Jurkat, Clone E6-1 (cell line): ENCODE measurements at regions not wholly inside any gene's neighbourhood (a gene's known extent, or its start where the extent isn't known, plus 50 kb on each side); places are given as distances from the start of the nearest gene placed in this dataset.
A peak's percentile ranks its signal among the peaks of the same experiment; 100 is the strongest.
"Not testable (repeated sequence)": the region's sequence is repeated elsewhere in the genome, so short reads cannot be mapped to it uniquely, and the experiment has no call there.

Source experiments
- DNase-seq: peaks from one replicate; pipeline ENCODE4 v3.0.0-alpha.2; 2011; ENCODE audit warnings: low read depth, low spot score
- H3K4me3 ChIP-seq: 2 replicates; pipeline ENCODE4 v1.5.1; 2011; ENCODE audit warnings: mild to moderate bottlenecking, low read length, control low read depth, moderate library complexity

DNA sequence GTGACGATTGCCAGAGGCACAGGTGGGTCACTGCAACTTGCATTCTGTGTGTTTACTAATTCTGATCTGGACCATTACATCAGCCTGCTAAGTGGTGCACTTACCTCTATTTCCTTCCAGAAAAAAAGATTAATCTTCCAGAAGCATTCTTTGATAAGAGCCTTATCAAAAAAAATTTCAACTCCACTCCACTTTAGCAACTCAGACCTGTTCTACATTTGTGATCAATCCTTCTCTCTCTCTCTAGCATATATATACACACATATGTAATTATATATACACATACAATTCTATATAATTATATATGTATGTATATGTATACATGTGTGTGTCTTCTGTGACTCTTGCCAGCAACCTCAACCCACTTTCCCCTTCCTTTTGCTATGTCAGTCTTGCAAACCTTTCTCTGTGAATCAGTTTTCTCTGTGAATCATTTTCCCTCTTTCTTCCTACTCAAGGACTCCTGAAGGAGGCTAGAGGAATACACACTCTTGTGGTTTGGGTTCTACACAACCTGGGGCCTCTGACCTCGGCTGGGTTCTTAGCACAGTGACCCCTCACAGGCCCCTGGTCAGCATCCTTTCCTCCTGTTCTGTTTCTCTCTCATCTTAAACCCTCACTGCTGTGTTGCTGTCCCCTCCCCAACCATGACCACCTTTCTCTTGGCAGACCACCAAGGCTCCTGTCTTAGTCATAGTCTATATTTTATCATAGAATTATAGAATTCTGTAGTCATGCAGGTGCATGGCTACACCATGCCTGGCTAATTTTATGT is 130.4 kb upstream of the PELI1 start:
- DNase-seq = no peak
- H3K4me3 ChIP-seq = no peak overlapping the region

DNA sequence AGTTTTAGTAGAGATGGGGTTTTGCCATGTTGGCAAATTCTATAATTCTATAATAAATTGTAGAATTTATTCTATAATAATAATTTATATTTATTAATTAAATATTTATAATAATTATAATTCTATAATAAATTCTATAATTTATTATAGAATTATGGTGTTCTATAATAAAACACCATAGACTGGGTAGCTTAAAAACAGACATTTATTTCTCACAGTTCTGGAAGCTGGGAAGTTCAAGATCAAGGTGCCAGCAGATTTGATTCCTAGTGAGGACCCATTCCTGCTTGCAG is 130.9 kb upstream of the PELI1 start:
- H3K4me3 ChIP-seq = no peak overlapping the region
- no peak for DNase-seq

DNA sequence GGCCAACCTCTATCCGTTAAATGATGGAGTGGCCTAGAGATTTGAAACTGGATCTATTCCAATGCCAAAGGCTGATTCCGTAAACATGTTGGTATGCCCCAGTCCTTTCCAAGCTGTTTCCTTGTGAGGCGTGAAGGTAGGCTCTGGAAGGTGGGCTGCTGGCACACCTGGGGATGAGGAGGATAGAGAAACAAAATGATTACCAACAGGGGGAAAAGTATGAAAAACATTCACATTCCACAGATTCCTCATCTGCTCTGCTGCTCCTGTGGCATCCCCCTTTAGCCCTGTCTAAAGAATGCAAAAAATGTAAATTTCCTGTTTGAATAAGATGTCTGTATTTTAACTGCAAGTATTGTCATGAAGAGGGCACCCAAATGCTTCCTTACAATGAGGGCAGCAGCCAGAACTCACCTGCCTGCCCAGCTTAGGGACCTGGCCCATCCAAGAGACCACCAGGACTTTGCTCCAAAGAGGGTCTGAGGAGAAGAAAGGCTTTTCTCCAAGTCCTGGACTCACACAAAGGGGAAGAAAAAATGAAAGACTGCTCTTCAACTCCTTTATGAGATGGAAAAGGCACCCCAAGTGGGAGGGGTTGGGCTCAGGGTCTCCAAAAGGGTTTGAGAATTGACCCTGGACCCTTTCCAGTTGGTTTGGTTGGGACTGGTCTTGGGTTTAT is 132.3 kb upstream of the PELI1 start:
- DNase-seq = no peak
- no peak overlapping the region for H3K4me3 ChIP-seq

DNA sequence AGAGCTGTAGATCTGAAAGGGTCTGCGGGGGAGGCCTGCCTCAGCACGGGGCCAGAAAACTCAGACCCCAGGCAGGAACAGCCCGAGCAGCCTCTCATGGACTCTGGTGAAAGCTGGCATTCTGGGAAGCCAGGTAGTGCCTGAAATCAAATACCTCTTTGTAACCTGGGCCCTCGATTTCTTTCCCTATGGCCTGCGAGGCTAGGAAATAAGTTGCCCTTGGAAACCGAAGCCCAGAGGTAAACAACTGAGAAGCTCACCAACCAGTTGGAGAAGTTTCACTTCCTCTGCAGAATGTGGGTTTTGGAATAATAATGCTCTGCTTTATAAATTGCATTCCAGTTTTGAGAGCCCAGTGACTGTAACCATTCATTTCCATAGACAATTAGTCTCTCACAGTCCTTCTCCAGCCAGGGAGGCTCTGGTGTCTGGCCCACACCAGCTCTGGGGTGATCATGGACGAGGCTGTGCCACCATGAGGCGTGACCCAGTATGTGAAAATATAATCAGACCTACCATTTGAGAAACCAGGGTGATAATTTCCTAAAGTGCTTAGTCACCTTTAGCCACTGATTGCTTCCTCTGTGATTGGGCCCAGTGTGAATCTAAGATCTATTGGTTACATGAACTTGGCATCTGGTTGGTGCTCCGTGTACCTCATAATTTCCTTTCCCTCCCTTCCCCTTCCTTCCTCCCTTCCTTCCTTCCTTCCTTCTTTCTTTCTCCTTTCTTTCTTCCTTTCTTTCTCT is 133.1 kb upstream of the PELI1 start:
- DNase-seq = no peak
- H3K4me3 ChIP-seq = no peak overlapping the region

DNA sequence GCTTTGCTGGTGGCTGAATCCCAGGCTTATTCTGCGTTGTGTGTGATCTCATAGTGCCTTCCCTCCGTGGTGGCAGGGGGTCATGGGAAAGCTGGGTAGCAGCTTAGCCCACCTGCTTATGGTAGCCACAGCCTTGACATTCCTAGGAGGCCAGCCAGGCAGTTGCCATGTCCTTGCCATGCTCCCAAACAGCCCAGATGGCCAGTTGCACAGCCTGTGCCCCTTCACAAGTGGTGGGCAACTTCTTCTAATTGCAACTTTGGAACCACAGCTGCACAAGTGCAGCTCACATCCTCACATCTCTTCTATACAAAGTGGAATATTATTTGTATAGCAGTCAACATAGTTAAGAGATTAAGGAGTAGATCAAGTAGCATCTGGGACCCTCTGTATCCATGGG is 136.6 kb upstream of the PELI1 start:
- not testable (repeated sequence) for DNase-seq, H3K4me3 ChIP-seq

DNA sequence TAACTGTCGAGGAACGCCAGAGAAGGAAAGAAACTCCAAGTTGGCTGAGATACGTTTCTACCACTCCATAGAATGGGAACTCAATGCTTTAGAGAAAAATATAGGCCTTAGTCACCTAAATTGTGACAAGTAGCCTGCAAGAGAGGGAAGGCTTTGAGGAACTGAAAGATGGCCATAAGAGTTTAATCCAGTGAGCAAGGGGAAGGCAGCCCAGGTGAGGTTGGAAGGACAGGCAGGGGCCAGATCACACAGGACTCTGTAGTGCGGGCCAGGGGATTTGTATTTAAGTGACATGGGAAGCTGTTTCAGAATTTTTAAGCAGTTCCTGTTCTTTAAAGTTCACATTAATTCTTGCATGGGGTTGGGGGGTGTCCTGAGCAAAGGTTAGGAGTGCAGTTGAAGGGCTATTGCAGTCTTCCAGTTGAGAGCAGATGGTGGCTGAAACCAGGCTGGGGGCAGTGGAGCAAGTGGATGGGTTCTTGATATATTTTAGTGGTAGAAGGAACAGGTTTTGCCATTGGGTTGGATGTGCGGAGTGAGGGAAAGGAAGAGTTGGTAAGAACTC is 138.9 kb upstream of the PELI1 start:
- DNase-seq = no peak
- no peak overlapping the region for H3K4me3 ChIP-seq

DNA sequence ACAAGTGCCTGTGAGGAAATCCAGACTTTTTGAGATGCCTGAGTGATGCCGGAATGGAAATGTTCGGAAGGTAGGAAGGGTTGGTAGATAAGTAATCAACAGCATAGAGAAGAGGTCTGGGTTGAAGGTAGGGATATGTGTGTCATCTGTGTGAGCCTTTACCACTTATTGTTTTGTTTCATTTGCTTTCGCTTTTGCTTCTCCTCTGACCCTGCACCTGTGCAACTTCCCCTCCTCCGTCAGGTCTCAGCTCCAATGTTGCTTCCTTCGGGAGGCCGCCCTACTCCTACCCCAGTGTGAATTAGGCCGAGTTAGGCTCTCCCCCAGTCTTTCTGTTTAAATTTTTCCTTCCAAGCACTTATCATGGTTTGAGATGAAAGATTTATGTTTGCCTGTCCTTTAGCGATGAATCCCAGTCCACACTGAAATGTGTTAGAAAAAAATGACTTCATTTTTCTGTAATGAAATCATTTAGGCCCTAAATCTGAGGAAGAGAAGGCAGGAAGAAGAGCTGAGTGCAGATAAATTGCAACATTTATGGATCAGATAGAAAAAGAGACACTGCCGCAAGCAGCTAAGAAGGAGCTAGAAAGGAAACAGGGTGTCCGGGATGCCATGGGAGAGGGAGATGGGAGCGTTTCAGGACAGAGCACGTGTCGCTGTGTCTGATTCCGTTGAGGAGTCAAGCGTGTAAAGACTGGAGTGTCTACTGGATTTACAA is 139.6 kb upstream of the PELI1 start:
- DNase-seq = peak; percentile 21
- H3K4me3 ChIP-seq = no peak overlapping the region

DNA sequence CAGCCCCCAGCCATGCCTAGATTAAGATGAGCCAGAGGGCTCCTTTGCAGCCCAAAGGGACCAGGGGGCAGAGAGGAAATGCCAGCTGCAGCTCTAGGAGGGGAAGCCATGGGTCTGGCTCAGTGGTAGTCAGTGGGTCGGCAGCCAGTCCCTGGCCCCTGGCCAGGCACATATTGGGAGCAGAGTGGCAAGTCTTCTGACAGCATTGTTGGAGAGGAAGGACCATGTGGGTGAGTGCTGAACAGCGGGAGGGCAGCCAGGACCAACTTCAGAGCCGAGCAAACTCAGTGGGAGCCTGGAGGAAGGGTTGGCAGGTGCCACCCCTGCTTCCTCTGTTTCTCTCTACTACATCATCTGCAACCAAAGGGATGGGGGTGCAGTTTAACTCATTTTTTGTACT is 140.5 kb upstream of the PELI1 start:
- no peak overlapping the region for H3K4me3 ChIP-seq
- DNase-seq = no peak

DNA sequence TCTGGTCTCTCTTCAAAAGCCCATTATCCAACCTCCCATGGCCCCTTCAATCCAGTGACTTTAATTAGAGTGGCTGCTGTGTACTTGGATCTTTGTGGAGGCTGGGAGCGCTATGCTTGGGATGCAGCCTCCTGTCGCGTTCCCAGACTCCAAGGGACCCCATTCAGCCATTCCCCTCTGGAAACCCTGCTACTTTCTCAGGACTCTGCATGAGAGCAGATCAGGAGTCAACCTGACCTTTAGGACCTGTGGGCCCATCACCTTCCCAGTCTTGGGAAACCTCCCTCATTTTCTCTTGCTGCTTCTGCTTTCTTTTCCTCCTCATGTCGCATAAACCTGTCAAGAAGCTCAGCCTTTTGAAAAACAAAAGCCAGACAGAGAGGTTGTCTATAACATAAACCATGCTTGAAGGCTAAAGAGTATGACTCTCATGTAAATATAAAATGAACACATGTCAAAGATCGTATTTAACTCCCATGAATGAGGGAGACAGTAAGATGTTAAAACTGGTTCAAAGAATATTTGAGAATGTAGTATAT is 143.1 kb upstream of the PELI1 start:
- no peak for DNase-seq
- no peak overlapping the region for H3K4me3 ChIP-seq

DNA sequence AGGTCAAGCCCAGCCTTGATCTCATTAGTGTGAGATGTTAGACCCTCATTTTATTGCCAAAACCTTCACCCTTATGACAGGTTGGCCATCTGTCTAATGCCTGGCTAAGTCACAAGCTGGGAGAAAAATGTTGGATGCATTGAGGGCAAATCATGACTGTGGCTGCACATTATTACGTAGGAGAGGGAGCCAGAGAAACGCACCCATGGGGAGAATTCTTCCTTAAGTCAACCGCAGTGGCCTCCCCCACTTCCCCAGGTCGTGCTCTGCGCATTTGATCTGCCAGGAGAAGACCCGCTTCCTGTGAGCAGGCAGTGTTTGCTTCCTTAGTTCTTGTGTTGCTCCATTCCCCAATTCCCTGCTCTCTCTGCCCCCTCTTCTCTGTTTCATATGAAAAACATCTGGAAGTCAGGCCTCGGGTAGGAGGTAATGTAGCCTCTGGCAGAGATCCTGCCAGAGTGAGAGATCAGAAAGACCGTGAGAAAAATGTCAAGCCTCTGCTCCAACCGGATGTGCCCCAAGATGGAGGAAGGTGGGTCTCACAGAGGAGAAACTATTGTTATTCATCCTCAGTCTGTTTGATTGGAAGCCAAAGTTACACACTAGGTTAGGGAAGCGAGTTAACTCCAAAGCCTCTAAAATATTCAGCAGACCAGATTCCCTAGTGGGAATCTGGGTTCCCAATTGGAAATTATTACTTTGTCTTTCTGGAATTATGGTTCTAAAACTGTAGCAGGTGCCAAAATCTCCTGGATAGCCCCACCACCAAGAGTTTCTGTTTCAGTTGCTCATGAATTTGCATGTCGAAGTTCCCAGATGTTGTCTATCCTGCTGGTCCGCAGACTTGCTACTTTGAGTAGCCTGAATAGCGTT is 144.3 kb upstream of the PELI1 start:
- H3K4me3 ChIP-seq = no peak overlapping the region
- no peak for DNase-seq

DNA sequence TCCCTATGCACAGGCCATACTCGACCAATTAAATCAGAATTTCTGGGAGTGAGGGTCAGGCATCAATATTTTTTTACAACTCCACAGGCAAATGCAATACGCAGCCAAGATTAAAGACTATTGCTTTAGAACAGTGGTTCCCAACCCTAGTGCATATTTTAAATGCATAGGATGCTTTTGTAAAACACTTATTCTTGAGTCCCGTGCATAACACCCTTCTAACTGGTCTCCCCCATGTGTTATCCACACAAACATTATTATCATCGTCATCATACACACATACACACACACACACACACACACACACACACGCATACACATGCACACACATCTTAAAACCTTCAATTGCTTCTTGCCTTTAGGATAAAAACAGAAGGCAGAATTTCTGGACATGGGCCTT is 145.0 kb upstream of the PELI1 start:
- H3K4me3 ChIP-seq = no peak overlapping the region
- no peak for DNase-seq

DNA sequence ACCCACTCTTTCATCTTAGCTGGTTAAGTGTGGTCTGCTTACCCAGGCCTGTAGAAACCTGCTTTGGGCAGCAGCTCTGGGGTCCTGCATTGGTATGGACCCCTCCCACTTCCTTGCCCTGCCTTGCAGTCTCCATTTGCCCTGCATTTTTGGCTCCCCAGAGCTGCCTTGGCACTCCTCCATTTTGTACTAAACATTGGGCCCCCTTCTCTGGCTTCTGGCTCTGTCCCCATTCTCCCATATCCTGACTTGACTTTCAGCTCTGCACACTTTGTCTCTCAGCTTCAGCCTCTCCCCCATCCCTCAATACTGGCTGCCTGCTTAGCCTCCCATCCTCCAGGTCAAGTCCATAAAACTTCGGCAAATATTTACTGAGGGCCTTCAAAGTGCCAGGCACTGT is 145.5 kb upstream of the PELI1 start:
- no peak overlapping the region for H3K4me3 ChIP-seq
- no peak for DNase-seq

DNA sequence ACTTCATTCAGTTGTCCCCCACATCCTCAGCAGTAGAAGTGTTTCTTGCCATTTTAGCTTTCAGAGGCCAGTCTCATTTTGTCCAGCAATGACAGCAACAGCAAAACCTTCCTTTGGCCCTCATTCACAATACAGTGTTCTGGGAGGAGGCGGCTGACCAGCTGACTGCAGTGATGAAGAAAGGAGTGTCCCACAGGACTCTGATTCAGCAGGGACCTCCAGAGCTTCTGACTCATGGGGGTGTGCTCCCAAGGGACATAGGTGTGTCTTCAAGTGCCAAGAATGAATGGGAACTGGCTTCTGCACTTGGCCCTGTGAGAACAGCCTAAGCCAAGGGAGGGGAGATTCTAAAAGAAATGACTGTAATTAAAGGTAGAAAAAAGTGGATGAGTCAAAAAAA is 147.0 kb upstream of the PELI1 start:
- no peak for DNase-seq

DNA sequence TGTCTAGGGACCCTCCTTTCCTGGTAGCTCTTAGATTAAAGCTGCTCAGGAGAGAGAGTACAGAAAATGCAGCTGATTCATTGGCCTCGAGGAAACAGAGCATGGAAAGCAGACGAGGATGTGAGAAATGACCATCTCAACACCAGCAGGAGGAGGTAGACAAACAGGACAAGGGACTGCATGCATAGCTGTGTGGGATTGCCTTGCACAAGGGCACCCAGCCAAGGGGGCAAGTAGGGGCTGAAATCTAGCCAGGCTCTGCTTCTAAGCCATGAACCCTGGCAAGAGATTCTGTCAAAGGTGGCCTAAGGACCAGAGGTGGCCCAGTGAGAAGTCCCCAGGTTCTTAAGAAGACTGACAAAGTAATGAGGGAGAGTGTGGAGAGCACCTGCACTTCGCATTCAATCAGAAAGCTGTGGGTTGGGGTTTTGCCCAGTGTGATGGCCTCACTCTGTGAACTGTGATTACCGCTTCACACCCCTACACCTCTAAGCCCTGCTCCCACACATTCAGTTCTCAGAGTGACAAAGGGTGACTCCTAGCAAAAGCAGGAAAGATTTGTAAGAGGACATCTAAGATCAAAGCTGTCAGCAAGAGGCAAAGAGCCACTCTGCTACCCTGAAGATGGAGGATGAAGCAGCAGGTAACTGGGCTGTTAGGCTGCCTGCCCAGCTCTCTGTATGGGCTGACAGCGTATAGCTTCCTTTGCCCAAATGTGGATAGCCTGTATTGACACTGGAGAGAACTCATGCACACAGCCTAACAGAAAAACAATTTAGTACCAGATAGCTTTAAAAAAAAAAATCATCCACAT is 151.3 kb upstream of the PELI1 start:
- H3K4me3 ChIP-seq = no peak overlapping the region
- DNase-seq = no peak

More for the DNA sequence above, 147.0 kb upstream of the PELI1 start:
- H3K4me3 ChIP-seq = no peak overlapping the region

DNA sequence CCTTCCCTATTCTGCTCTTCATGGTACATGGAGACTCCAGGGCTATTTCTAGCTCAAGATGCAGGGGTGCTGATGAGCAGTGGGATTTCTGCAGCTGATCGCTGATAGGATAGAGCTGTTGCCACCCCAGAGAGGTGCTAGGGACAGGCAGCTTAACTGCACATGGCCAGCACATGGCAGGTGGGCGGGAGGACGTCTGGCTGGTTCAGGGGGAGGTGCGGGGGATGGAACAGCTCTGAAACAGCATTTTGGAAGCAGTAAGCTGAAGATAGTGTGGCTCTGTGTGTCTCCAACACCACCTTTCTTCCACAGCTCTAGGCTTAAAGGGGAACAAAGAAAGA is 151.9 kb upstream of the PELI1 start:
- DNase-seq = no peak
- H3K4me3 ChIP-seq = no peak overlapping the region

DNA sequence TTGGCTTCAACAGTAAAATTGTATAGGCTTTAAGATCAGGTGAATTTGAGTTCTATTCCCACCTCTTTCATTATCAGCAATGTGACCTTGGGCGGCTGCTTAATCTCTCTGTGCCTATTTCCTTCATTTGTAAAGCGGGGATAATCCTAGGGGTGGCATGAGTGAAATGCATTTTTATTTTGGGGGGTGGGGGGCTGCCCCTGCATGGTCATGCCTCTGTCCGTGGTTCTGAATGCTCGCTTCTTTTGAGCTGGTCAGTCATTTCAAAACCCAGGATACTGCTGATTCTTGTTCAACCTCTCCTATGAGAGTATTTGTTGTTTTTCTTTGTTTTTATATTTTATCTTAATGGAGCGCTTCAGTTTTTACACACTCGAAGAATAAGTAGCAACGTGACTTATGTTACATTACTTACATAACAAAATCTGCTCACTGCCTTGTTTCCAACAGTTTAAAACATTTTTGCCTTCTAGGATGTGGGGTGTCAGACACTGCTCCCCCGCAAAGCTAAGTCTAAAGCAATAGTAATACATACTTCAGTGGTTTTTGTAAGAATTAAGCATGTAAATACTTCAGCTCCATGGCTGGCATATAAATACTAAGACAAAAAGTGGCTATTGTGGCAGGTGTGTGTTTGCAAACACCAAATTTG is 152.6 kb upstream of the PELI1 start:
- H3K4me3 ChIP-seq = no peak overlapping the region
- no peak for DNase-seq

DNA sequence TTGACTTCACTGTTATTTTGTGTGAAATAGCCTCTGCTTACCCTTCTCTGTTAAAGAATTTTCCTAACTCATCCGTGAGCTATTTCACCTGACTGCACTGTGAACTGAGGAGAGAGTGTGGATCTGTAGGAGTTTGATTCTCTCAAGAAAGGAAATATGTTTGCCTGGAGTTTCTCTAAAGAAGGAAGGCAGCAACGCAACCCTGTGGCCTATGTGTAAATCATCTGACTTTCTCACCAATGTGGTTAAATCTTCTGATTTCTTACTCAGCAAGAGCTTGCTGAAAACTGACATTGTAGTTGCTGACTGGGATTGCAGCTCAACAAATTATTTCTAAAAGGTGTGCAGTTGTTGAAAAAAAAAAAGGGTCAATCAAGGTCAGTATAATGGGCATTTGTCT is 153.9 kb upstream of the PELI1 start:
- DNase-seq = no peak
- H3K4me3 ChIP-seq = no peak overlapping the region
